HG02885 (cell line): ENCODE measurements at regions not wholly inside any gene's neighbourhood (a gene's known extent, or its start where the extent isn't known, plus 50 kb on each side); places are given as distances from the start of the nearest gene placed in this dataset.

Experiments
- ATAC-seq: cut with Tn5 transposase; IDR thresholded peaks from one replicate; pipeline ENCODE4 v1.9.1; 2021; ENCODE audit warnings: mild to moderate bottlenecking; ENCODE audit not compliant: unreplicated experiment, poor library complexity

DNA sequence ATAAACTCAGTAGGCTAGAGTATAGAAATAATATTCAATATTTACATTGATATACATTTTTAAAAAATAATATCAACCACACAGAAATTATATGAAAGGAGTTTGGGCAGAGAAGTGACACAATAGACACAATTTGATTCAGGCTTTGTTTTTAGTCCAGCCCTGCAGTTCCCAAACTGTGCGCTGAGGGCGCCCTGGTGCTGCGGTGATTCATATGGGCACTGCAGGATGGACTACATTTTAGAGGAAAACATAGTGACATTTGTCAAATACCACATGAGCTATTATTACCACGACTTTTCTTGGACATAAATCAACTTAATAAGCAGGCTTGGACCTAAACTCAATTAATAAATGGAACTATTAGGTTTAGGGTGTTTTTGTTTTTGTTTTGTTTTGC lies 364.3 kb upstream of the ID4 start:
- peak; percentile 45 for ATAC-seq

DNA sequence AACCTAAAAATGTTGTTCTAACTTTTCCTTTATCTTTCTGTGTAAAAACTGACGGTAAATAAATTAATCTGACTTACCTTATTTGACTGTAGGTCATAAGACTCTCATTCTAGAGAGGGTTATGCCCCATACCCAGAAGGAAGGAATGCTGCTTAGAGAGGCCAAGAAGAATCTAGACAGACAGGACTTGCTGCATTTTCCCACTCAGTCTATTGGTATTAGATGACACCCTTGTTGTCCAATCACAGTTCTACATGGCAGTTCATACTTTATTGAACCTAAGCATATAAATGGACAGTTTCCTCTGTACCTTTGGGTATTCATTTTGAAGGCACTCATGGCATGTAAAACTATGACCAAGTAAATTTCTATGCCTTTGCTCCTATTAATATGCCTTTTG lies 359.6 kb upstream of the ID4 start:
- no peak for ATAC-seq

DNA sequence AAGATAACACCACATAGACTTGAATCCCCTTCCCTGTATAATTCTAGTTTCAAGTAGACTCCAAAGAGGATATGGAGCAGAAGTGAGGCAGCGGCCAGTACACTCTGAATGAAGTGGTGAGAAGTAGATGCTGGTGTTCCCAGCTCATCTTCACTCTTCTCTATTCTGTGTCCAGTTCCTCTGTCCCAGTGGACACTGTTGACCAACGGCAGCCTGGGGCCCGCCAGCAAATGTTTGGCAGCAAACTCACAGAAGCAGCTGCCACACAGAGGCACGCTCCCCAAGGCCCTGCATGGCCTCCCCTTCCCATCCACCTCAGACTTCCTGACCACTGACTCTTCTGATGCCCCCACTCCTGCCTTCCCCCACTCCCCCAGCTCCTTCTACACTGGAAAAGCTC lies 358.9 kb upstream of the ID4 start:
- no peak for ATAC-seq

DNA sequence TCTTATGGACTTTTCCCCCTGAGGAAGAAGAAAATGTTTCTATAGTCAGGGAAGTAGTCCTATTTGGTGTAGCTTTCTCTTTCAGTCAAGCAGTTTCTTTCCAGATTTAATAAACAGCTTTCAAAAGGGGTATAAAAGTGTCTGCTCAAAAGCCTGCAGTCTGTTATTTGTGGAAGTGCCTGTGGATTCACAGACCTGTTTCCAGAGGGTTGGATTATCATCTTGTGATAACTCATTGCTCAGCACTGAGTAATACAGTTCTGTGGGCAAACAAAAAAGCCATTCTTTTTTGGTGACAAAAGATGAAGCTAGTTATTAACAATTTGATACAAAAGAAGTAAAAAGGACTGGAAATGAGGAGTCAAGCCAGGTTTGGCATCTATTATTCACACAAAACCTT lies 358.2 kb upstream of the ID4 start:
- no peak for ATAC-seq

DNA sequence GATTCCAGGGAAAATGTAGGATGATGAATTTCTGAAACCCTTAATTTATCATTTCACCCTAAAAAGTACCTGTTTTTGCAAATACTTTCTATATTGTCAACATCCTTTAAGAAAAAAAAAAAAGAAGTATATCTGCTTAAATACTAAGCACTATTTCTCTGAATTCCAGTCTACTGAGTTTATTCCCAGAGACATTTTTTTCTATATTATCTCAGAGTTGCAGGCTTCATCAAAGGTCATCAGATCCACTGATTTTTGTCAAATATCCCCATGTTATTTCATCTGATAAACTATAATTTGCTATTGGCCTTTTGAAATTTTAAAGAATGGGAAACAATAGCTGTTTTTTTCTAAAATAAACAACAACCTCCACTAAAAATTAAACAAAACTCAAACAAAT lies 357.6 kb upstream of the ID4 start:
- ATAC-seq: no peak

GRCh38 chr6:19492636-19493405 lies 344.3 kb upstream of the ID4 start:
- no peak for ATAC-seq

- no peak for ATAC-seq
Measured at GRCh38 chr6:19501737-19502245, 335.4 kb upstream of the ID4 start.

DNA sequence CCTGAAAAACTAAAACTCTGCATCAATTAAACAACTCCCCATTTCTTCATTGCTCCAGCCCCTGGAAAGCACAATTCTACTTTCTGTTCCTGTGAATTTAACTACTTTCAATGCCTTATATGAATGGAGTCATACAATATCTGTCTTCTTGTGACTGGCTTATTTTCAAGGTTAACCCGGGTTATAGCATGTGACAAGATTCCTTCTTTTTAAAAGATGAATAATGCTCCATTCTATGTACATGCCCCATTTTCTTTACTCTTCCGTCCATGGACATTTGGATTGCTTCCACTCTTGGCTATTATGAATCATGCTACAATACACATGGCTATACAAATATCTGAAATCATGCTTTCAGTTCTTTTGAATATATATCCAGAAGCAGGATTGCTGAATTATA lies 334.9 kb upstream of the ID4 start:
- ATAC-seq: no peak

DNA sequence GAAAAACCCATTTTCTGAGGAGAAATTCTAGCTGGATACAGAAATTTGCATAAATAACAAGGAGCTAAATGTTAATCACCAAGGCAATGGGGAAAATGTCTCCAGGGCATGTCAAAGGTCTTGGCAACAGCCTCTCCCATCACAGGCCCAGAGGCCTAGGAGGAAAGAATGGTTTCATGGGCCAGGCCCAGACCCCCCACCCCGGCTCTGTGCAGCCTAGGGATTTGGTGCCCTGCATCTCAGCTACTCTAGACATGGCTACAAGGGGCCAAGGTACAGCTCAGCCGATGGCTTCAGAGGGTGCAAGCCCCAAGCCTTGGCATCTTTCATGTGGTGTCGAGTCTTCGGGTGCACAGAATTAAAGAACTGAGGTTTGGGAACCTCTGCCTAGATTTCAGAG lies 321.2 kb upstream of the ID4 start:
- ATAC-seq: no peak

- no peak for ATAC-seq
Measured at GRCh38 chr6:19519941-19520340, 317.2 kb upstream of the ID4 start.

GRCh38 chr6:19524366-19525186 lies 312.6 kb upstream of the ID4 start:
- no peak for ATAC-seq

DNA sequence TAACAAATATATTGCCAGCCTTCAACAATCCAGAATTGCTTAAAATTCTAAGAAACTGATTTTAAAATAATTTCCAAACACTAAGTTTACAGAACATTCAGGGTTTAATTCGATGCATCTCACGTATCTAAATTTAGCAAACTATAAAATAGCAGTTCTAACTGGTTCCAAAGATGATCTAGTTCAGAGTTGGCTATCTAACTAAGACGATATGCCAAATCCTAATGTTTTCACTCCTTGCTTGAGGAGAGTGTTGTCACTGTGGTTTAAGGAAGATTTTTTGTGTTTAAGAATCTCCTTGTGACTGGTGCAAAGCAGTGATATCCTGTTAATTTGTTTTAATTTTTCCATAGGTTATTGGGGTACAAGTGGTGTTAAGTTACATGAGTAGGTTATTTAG lies 311.5 kb upstream of the ID4 start:
- ATAC-seq: no peak

- ATAC-seq: no peak
Measured at GRCh38 chr6:19530188-19530587, 307.0 kb upstream of the ID4 start.

- ATAC-seq: no peak
Measured at GRCh38 chr6:19535351-19535750, 301.8 kb upstream of the ID4 start.

DNA sequence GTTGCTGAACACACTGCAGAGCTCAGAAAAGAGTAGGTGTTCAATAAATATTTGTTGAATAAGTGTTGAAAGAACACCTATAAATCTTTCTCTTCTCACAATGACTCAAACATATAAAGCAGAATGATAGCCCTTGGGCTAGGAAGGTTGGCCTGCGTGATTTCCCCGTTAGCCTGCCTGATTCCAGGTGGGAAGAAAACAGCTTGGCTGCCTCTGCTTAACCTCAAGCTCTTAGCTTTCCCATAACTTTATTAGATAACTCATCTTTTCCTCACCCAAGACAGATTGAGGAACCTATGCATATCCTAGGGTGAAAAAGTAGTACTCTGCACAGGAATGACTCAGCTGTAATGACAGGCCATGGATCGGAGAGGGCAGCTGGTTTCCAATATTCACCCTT lies 300.3 kb upstream of the ID4 start:
- ATAC-seq: no peak

DNA sequence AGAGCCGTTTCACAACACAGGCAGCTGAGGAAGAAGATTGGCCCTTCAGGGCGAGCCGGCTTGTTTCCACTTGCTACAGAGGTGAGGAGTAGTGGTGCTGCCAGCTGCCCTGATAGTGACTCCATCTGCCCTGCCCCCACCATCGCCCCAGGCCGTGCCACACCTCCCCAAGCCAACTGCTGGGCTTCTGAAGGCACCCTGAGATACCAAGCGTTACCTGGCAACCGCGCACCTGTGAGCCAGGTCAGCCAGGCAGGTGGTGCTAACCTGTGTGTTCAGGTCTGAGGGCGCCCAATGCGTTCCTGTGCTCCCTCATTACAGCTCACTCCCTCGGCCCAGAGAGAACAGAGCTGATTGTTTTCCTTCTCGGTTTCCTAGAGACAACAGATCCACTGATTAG lies 299.1 kb upstream of the ID4 start:
- ATAC-seq: no peak

GRCh38 chr6:19547507-19547906 lies 289.7 kb upstream of the ID4 start:
- no peak for ATAC-seq

- ATAC-seq: no peak
Measured at GRCh38 chr6:19549109-19549508, 288.1 kb upstream of the ID4 start.

- no peak for ATAC-seq
Measured at GRCh38 chr6:19550380-19550779, 286.8 kb upstream of the ID4 start.

- no peak for ATAC-seq
Measured at GRCh38 chr6:19551611-19552010, 285.6 kb upstream of the ID4 start.

GRCh38 chr6:19552076-19552475 lies 285.1 kb upstream of the ID4 start:
- no peak for ATAC-seq

DNA sequence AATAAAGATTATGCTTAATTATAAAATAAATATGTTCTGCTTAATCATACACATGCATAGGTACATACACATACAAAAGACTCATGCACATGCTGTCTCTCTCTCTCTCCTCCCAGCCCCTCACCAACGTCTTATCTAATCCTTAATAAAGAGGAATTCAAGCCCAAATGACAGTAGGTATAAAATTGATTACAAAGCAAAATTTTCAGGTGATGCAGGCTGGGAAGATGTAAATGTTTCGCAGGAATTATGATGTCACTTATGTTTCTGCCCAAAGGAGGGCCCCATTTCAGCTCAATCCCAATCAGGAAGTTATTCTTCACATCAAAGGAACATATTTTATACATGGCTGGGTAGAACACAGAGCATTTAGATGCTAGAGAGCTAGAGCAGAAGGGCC lies 284.6 kb upstream of the ID4 start:
- no peak for ATAC-seq
